Forelimb muscle (tissue), 1 donor: ENCODE measurements at regions not wholly inside any gene's neighbourhood (a gene's known extent, or its start where the extent isn't known, plus 50 kb on each side); places are given as distances from the start of the nearest gene placed in this dataset.

Experiments used
- DNase-seq: peaks from one replicate; pipeline ENCODE4 v3.0.0-alpha.2; 2013; ENCODE audit warnings: low read depth

- no peak for DNase-seq
Measured at GRCh38 chr13:21318891-21319532, 140.1 kb downstream of the ZDHHC20 start.

- no peak for DNase-seq
Measured at GRCh38 chr13:21319869-21320641, 139.0 kb downstream of the ZDHHC20 start.

- DNase-seq = no peak
Measured at GRCh38 chr13:21320642-21321034, 138.5 kb downstream of the ZDHHC20 start.

GRCh38 chr13:21321269-21321668 lies 137.8 kb downstream of the ZDHHC20 start:
- DNase-seq = no peak

- DNase-seq = no peak
Measured at GRCh38 chr13:21322327-21322965, 136.7 kb downstream of the ZDHHC20 start.
